ENCODE measurements at regions not wholly inside any gene's neighbourhood (a gene's known extent, or its start where the extent isn't known, plus 50 kb on each side); places are given as distances from the start of the nearest gene placed in this dataset.

DNA sequence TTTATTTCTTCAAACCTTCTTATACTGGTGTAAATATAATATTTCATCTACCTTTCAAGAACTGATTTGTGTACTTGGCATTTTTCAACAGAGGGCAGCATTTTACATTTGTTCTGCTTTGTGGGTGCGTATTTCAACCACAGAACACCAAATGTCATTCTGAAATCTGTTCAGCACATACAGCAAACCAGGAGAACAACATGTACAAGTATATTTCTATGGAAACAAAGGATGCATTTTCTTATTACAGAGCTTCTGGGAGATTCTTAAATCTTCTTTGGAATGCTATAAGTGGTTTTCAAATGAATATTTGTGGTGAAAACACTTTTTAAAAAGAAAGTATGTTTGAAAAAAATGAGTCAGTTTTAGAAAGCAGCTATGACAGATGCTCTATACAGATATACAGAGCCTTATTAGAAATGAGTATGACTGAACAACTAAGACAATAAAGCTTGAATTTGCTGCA lies 946.0 kb downstream of the FAM181B start:
- H3K9me3 ChIP-seq (ENCODE audit: low read length), result no peaks in the 10 kb centered on the region
- intact Hi-C loops (cut with micrococcal nuclease; ENCODE audit: unreplicated experiment), result no loop called here
- TF ChIP-seq ZNF563 (CRISPR knock-in tag; IDR thresholded peaks at IDR 0.05) (no peak), GTF2F1 (IDR thresholded peaks at IDR 0.05; ENCODE audit: low read length) (no peak), RELA (CRISPR knock-in tag; IDR thresholded peaks at IDR 0.05) (no peak), ZNF562 (CRISPR knock-in tag; IDR thresholded peaks at IDR 0.05; ENCODE audit: borderline replicate concordance) (no peak), KAT8 (CRISPR knock-in tag; IDR thresholded peaks at IDR 0.05) (no peak), ZNF253 (CRISPR knock-in tag; IDR thresholded peaks at IDR 0.05; ENCODE audit: borderline replicate concordance) (no peak), ZNF761 (CRISPR knock-in tag; conservative IDR thresholded peaks at IDR 0.05) (no peak)
- TF ChIP-seq, protein P1, sequence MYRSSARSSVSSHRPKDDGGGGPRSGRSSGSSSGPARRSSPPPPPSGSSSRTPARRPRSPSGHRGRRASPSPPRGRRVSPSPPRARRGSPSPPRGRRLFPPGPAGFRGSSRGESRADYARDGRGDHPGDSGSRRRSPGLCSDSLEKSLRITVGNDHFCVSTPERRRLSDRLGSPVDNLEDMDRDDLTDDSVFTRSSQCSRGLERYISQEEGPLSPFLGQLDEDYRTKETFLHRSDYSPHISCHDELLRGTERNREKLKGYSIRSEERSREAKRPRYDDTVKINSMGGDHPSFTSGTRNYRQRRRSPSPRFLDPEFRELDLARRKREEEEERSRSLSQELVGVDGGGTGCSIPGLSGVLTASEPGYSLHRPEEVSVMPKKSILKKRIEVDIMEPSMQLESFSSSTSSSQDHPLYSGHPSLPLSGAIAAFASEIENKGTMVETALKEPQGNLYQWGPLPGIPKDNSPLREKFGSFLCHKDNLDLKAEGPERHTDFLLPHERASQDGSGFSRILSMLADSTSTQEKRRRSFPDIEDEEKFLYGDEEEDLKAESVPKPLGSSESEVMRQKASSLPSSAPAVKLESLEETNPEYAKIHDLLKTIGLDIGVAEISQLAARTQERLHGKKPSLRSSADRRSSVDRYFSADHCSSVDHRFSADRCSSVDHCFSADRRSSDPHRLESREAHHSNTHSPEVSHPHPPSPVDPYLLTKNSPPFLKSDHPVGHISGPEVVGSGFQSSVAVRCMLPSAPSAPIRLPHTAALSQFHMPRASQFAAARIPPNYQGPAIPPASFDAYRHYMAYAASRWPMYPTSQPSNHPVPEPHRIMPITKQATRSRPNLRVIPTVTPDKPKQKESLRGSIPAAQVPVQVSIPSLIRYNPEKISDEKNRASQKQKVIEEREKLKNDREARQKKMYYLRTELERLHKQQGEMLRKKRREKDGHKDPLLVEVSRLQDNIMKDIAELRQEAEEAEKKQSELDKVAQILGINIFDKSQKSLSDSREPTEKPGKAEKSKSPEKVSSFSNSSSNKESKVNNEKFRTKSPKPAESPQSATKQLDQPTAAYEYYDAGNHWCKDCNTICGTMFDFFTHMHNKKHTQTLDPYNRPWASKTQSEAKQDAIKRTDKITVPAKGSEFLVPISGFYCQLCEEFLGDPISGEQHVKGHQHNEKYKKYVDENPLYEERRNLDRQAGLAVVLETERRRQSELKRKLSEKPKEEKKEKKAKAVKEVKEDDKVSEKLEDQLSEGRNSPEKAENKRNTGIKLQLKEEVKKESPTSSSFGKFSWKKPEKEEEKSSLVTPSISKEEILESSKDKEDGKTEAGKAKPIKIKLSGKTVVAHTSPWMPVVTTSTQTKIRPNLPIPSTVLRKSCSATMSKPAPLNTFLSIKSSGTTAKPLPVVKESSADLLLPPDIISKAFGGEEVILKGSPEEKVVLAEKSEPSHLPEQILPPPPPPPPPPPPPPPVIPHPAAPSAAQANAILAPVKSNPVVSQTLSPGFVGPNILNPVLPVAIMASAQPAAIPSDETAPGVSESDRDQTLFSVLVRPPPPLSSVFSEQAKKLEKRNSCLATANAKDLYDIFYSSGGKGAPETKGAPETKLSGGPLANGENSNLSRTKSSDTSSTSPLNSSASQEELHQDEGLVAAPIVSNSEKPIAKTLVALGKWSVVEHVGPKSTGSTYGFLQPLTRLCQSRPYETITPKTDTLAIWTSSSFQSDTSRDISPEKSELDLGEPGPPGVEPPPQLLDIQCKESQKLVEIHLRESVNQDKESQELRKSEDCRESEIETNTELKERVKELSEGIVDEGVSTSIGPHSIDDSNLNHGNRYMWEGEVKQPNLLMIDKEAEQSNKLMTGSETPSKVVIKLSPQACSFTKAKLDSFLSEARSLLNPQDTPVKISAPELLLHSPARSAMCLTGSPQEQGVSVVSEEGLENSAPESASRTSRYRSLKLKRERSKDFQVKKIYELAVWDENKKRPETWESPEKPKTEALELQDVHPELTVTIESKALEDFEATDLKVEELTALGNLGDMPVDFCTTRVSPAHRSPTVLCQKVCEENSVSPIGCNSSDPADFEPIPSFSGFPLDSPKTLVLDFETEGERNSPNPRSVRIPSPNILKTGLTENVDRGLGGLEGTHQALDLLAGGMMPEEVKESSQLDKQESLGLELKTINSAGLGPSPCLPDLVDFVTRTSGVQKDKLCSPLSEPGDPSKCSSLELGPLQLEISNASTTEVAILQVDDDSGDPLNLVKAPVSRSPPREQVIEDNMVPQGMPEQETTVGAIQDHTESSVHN (CRISPR knock-in tag; IDR thresholded peaks at IDR 0.05), result no peak
- TF ChIP-seq, protein P2, sequence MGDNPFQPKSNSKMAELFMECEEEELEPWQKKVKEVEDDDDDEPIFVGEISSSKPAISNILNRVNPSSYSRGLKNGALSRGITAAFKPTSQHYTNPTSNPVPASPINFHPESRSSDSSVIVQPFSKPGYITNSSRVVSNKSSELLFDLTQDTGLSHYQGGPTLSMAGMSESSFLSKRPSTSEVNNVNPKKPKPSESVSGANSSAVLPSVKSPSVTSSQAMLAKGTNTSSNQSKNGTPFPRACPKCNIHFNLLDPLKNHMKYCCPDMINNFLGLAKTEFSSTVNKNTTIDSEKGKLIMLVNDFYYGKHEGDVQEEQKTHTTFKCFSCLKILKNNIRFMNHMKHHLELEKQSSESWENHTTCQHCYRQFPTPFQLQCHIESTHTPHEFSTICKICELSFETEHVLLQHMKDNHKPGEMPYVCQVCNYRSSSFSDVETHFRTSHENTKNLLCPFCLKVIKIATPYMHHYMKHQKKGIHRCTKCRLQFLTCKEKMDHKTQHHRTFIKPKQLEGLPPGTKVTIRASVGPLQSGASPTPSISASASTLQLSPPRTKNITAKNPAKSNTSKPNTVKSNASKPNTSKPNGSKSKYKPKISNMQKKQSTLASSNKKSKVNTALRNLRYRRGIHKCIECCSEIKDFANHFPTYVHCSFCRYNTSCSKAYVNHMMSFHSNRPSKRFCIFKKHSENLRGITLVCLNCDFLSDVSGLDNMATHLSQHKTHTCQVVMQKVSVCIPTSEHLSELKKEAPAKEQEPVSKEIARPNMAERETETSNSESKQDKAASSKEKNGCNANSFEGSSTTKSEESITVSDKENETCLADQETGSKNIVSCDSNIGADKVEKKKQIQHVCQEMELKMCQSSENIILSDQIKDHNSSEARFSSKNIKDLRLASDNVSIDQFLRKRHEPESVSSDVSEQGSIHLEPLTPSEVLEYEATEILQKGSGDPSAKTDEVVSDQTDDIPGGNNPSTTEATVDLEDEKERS (CRISPR knock-in tag; IDR thresholded peaks at IDR 0.05), result no peak
- TF ChIP-seq, protein P3, sequence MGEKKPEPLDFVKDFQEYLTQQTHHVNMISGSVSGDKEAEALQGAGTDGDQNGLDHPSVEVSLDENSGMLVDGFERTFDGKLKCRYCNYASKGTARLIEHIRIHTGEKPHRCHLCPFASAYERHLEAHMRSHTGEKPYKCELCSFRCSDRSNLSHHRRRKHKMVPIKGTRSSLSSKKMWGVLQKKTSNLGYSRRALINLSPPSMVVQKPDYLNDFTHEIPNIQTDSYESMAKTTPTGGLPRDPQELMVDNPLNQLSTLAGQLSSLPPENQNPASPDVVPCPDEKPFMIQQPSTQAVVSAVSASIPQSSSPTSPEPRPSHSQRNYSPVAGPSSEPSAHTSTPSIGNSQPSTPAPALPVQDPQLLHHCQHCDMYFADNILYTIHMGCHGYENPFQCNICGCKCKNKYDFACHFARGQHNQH (CRISPR knock-in tag; IDR thresholded peaks at IDR 0.05), result no peak
- TF ChIP-seq, protein P4, sequence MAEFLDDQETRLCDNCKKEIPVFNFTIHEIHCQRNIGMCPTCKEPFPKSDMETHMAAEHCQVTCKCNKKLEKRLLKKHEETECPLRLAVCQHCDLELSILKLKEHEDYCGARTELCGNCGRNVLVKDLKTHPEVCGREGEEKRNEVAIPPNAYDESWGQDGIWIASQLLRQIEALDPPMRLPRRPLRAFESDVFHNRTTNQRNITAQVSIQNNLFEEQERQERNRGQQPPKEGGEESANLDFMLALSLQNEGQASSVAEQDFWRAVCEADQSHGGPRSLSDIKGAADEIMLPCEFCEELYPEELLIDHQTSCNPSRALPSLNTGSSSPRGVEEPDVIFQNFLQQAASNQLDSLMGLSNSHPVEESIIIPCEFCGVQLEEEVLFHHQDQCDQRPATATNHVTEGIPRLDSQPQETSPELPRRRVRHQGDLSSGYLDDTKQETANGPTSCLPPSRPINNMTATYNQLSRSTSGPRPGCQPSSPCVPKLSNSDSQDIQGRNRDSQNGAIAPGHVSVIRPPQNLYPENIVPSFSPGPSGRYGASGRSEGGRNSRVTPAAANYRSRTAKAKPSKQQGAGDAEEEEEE (CRISPR knock-in tag; IDR thresholded peaks at IDR 0.05; ENCODE audit: borderline replicate concordance), result no peak

More for the DNA sequence above, 946.0 kb downstream of the FAM181B start:
- ATAC-seq (no peak), FAIRE-seq (no peak), DNase-seq (ENCODE audit: low spot score) (no peak)
- H3K27me3 ChIP-seq (ENCODE audit: control insufficient read depth in 1 of 2, insufficient read depth in 2 of 2, low read length in 2 of 2), result no peaks in the 10 kb centered on the region
- no peaks in the 10 kb centered on the region for H3K4me1 ChIP-seq (ENCODE audit: insufficient read depth, low read length)
- no peak overlapping the region for H2AFZ ChIP-seq (ENCODE audit: low read length)
- no peaks in the 10 kb centered on the region for H3K79me2 ChIP-seq (ENCODE audit: insufficient read depth, low read length)
- no peaks in the 10 kb centered on the region for H4K20me1 ChIP-seq (ENCODE audit: insufficient read depth, low read length)
- H3K36me3 ChIP-seq (replicated peaks in 1 of 2; ENCODE audit: control insufficient read depth in 1 of 2, insufficient read depth in 2 of 2, low read length in 2 of 2), result no peaks in the 10 kb centered on the region
- no peak overlapping the region for H3K4me2 ChIP-seq (ENCODE audit: low read depth, low read length)
- ChIA-PET CTCF (ENCODE audit: low intra/inter-chr PET ratio, low total read pairs) (no interaction called here), POLR2A (no interaction called here)
- H3K4me3 ChIP-seq (replicated peaks in 1 of 3; ENCODE audit: insufficient read depth in 1 of 3, low read depth in 2 of 3, low read length in 3 of 3), result no peak overlapping the region
- H3K9ac ChIP-seq (ENCODE audit: insufficient read depth, low read depth, low read length), result no peak overlapping the region
- in situ Hi-C loops (cut with HindIII; ENCODE audit: extremely low pct_ligation_motif_present, low pct_unique_long_range_greater_than_20kb), result no loop called here
- no TSS peak for BruUV-seq (replicated peaks)
- 0% methylated on average over 1 of the region's 1 CpG for WGBS (ENCODE audit: low lambda C conversion rate)
- H3K27ac ChIP-seq (ENCODE audit: extremely low read length, insufficient read depth, low read length), result no peak overlapping the region
